ENCODE measurements at regions not wholly inside any gene's neighbourhood (a gene's known extent, or its start where the extent isn't known, plus 50 kb on each side); places are given as distances from the start of the nearest gene placed in this dataset.

- no peak overlapping the region for H3K4me2 ChIP-seq (ENCODE audit: low read length)
- no peaks in the 10 kb centered on the region for H3K9me2 ChIP-seq (ENCODE audit: insufficient read depth, low read length)
- TF ChIP-seq RAD21 (conservative IDR thresholded peaks at IDR 0.05), result no peak
- H3K9me3 ChIP-seq (ENCODE audit: low read length), result no peaks in the 10 kb centered on the region
- no peaks in the 10 kb centered on the region for H3K36me3 ChIP-seq (ENCODE audit: insufficient read depth, low read length)
- no peaks in the 10 kb centered on the region for H3K79me2 ChIP-seq (replicated peaks; ENCODE audit: insufficient read depth, low read length)
- H3K27ac ChIP-seq (ENCODE audit: low read length), result no peak overlapping the region
- H4K20me1 ChIP-seq (ENCODE audit: insufficient read depth), result no peaks in the 10 kb centered on the region
- H3K9ac ChIP-seq (ENCODE audit: low read length), result no peak overlapping the region
- H3F3A ChIP-seq (ENCODE audit: insufficient read depth, low read length, poor library complexity, severe bottlenecking), result no peaks in the 10 kb centered on the region
- H3K4me3 ChIP-seq (ENCODE audit: low read length), result no peak overlapping the region
- no peaks in the 10 kb centered on the region for H3K27me3 ChIP-seq (ENCODE audit: insufficient read depth, low read depth, low read length)
- H2AFZ ChIP-seq (ENCODE audit: low read depth, low read length), result no peak overlapping the region
Observed at GRCh38 chr1:30242722-30243457, 480.5 kb downstream of the MATN1 start.

- no peaks in the 10 kb centered on the region for H3F3A ChIP-seq (ENCODE audit: insufficient read depth, low read length, poor library complexity, severe bottlenecking)
- H3K4me3 ChIP-seq (ENCODE audit: low read length), result no peak overlapping the region
- no peak overlapping the region for H3K4me2 ChIP-seq (ENCODE audit: low read length)
- no peaks in the 10 kb centered on the region for H3K9me2 ChIP-seq (ENCODE audit: insufficient read depth, low read length)
- no peaks in the 10 kb centered on the region for H3K9me3 ChIP-seq (ENCODE audit: low read length)
- H3K9ac ChIP-seq (ENCODE audit: low read length), result no peak overlapping the region
- no peaks in the 10 kb centered on the region for H3K79me2 ChIP-seq (replicated peaks; ENCODE audit: insufficient read depth, low read length)
- TF ChIP-seq EP300 (conservative IDR thresholded peaks at IDR 0.05; ENCODE audit: poor library complexity, severe bottlenecking) (no peak), TAF1 (IDR thresholded peaks at IDR 0.05; ENCODE audit: low read depth) (no peak), REST (IDR thresholded peaks at IDR 0.05; ENCODE audit: borderline replicate concordance) (no peak), MXI1 (conservative IDR thresholded peaks at IDR 0.05; ENCODE audit: poor library complexity, severe bottlenecking) (no peak), CTCF (IDR thresholded peaks at IDR 0.05; ENCODE audit: poor library complexity, severe bottlenecking) (no peak), RAD21 (conservative IDR thresholded peaks at IDR 0.05) (no peak), EZH2 (IDR thresholded peaks at IDR 0.05; ENCODE audit: borderline replicate concordance, insufficient read depth, low read length, poor library complexity, severe bottlenecking) (no peak), SMC3 (conservative IDR thresholded peaks at IDR 0.05; ENCODE audit: poor library complexity) (no peak), POLR2AphosphoS5 (IDR thresholded peaks at IDR 0.05) (no peak)
- no peaks in the 10 kb centered on the region for H3K27me3 ChIP-seq (ENCODE audit: insufficient read depth, low read depth, low read length)
- no peak overlapping the region for H3K27ac ChIP-seq (ENCODE audit: low read length)
- no peaks in the 10 kb centered on the region for H4K20me1 ChIP-seq (ENCODE audit: insufficient read depth)
- no peaks in the 10 kb centered on the region for H3K36me3 ChIP-seq (ENCODE audit: insufficient read depth, low read length)
- no peak overlapping the region for H2AFZ ChIP-seq (ENCODE audit: low read depth, low read length)
Observed at GRCh38 chr1:30242168-30242567, 481.2 kb downstream of the MATN1 start.

Data from neural cell (in vitro differentiated cells).